ENCODE measurements at regions not wholly inside any gene's neighbourhood (a gene's known extent, or its start where the extent isn't known, plus 50 kb on each side); places are given as distances from the start of the nearest gene placed in this dataset.
A peak's percentile ranks its signal among the peaks of the same experiment; 100 is the strongest.

- no peak for DNase-seq (ENCODE audit: low read depth in 1 of 2, low spot score in 1 of 2)
Observed at GRCh38 chr13:52975969-52976368, 52.6 kb upstream of the OLFM4 start.

- no peak for DNase-seq (ENCODE audit: low read depth in 1 of 2, low spot score in 1 of 2)
Observed at GRCh38 chr13:52975161-52975560, 53.5 kb upstream of the OLFM4 start.

- no peak for DNase-seq (ENCODE audit: low read depth in 1 of 2, low spot score in 1 of 2)
Observed at GRCh38 chr13:52974711-52975110, 53.9 kb upstream of the OLFM4 start.

GRCh38 chr13:52969373-52969772, 59.2 kb upstream of the OLFM4 start:
- no peak for DNase-seq (ENCODE audit: low read depth in 1 of 2, low spot score in 1 of 2)

GRCh38 chr13:52968074-52968700, 60.4 kb upstream of the OLFM4 start:
- peak; percentile 22 to 23 for DNase-seq (ENCODE audit: low read depth in 1 of 2, low spot score in 1 of 2)

- no peak for DNase-seq (ENCODE audit: low read depth in 1 of 2, low spot score in 1 of 2)
Observed at GRCh38 chr13:52961987-52962386, 66.6 kb upstream of the OLFM4 start.

GRCh38 chr13:52961256-52961910, 67.2 kb upstream of the OLFM4 start:
- DNase-seq (ENCODE audit: low read depth in 1 of 2, low spot score in 1 of 2): no peak

GRCh38 chr13:52955472-52955874, 73.1 kb upstream of the OLFM4 start:
- DNase-seq (ENCODE audit: low read depth in 1 of 2, low spot score in 1 of 2): no peak

GRCh38 chr13:52954838-52955237, 73.8 kb upstream of the OLFM4 start:
- no peak for DNase-seq (ENCODE audit: low read depth in 1 of 2, low spot score in 1 of 2)

GRCh38 chr13:52950436-52950956, 78.1 kb upstream of the OLFM4 start:
- DNase-seq (ENCODE audit: low read depth in 1 of 2, low spot score in 1 of 2): no peak

GRCh38 chr13:52949742-52950141, 78.9 kb upstream of the OLFM4 start:
- no peak for DNase-seq (ENCODE audit: low read depth in 1 of 2, low spot score in 1 of 2)

- no peak for DNase-seq (ENCODE audit: low read depth in 1 of 2, low spot score in 1 of 2)
Observed at GRCh38 chr13:52949044-52949443, 79.6 kb upstream of the OLFM4 start.

- DNase-seq (ENCODE audit: low read depth in 1 of 2, low spot score in 1 of 2): no peak
Observed at GRCh38 chr13:52947921-52948373, 80.7 kb upstream of the OLFM4 start.

- DNase-seq (ENCODE audit: low read depth in 1 of 2, low spot score in 1 of 2): no peak
Observed at GRCh38 chr13:52945348-52945747, 83.3 kb upstream of the OLFM4 start.

GRCh38 chr13:52944697-52945096, 83.9 kb upstream of the OLFM4 start:
- DNase-seq (ENCODE audit: low read depth in 1 of 2, low spot score in 1 of 2): no peak

GRCh38 chr13:52938065-52938464, 89.6 kb upstream of the PCDH8 start:
- no peak for DNase-seq (ENCODE audit: low read depth in 1 of 2, low spot score in 1 of 2)

- no peak for DNase-seq (ENCODE audit: low read depth in 1 of 2, low spot score in 1 of 2)
Observed at GRCh38 chr13:52936806-52937205, 88.4 kb upstream of the PCDH8 start.

GRCh38 chr13:52934258-52934657, 85.8 kb upstream of the PCDH8 start:
- DNase-seq (ENCODE audit: low read depth in 1 of 2, low spot score in 1 of 2): no peak

GRCh38 chr13:52933547-52934210, 85.2 kb upstream of the PCDH8 start:
- DNase-seq (ENCODE audit: low read depth in 1 of 2, low spot score in 1 of 2): no peak

GRCh38 chr13:52933099-52933498, 84.7 kb upstream of the PCDH8 start:
- no peak for DNase-seq (ENCODE audit: low read depth in 1 of 2, low spot score in 1 of 2)

GRCh38 chr13:52932649-52933048, 84.2 kb upstream of the PCDH8 start:
- no peak for DNase-seq (ENCODE audit: low read depth in 1 of 2, low spot score in 1 of 2)
